SK-N-SH (cell line): ENCODE measurements at regions not wholly inside any gene's neighbourhood (a gene's known extent, or its start where the extent isn't known, plus 50 kb on each side); places are given as distances from the start of the nearest gene placed in this dataset.

ENCODE experiments used
- CTCF ChIA-PET: fragments of 300-600, 350-600 bp; formaldehyde crosslinking; extraction: SDS; loops from one replicate; lab custom pipeline; 2021; lab: Yijun Ruan, JAX
- POLR2A ChIA-PET: fragments of 350-600 bp; sonication (Branson Sonifier 250); formaldehyde crosslinking; extraction: SDS; loops from one replicate; lab custom pipeline; 2020; ENCODE audit warnings: antibody characterized with exemption, inconsistent platforms; lab: Yijun Ruan, JAX
- DNase-seq: peaks from one replicate; pipeline ENCODE4 v3.0.0; 2012
- H2AFZ ChIP-seq: fragments of 200-600 bp; sonication (generic); 2 replicates; pipeline ENCODE4 v1.8.1; 2016; ENCODE audit warnings: antibody characterized with exemption, mild to moderate bottlenecking, low read depth
- H3F3A ChIP-seq: fragments of 200-600 bp; sonication (generic); replicated peaks from 2 replicates; pipeline ENCODE3; 2016; ENCODE audit warnings: antibody characterized with exemption, mild to moderate bottlenecking; ENCODE audit not compliant: insufficient read depth
- H3K27ac ChIP-seq, 2 experiments: fragments of 200-500 bp in 1 of 2; fragments of 200-600 bp in 1 of 2; sonication (Bioruptor generic) in 1 of 2; sonication (generic), shearing (Covaris generic) in 1 of 2; 2 replicates each; pipeline versions ENCODE4 v1.5.1 to v1.6.1; 2014 to 2016; ENCODE audit warnings: low read depth in 2 of 2, inconsistent platforms in 1 of 2, low read length in 1 of 2, mild to moderate bottlenecking in 1 of 2, mixed read lengths in 1 of 2
- H3K27me3 ChIP-seq: fragments of 200-600 bp; sonication (generic), shearing (Covaris generic); 2 replicates; pipeline ENCODE4 v1.6.1; 2016; ENCODE audit warnings: mixed run types; ENCODE audit not compliant: insufficient read depth
- H3K36me3 ChIP-seq, 2 experiments: fragments of 200-500 bp in 1 of 2; fragments of 200-600 bp in 1 of 2; sonication (Bioruptor generic) in 1 of 2; sonication (generic) in 1 of 2; replicated peaks in 1 of 2; 2 replicates each; pipeline versions ENCODE3 to v1.5.1; 2014 to 2016; ENCODE audit warnings: low read length in 1 of 2, mild to moderate bottlenecking in 1 of 2; ENCODE audit not compliant: insufficient read depth in 2 of 2, control insufficient read depth in 1 of 2
- H3K4me1 ChIP-seq, 2 experiments: fragments of 200-500 bp in 1 of 2; fragments of 200-600 bp in 1 of 2; sonication (Bioruptor generic) in 1 of 2; sonication (generic), shearing (Covaris generic) in 1 of 2; 2 replicates each; pipeline versions ENCODE4 v1.5.1 to v1.6.1; 2014 to 2016; ENCODE audit warnings: low read depth in 1 of 2, low read length in 1 of 2, mixed run types in 1 of 2; ENCODE audit not compliant: insufficient read depth in 2 of 2, control insufficient read depth in 1 of 2
- H3K4me2 ChIP-seq: fragments of 200-600 bp; sonication (generic), shearing (Covaris generic); 2 replicates; pipeline ENCODE4 v1.6.1; 2017; ENCODE audit warnings: mixed run types
- H3K4me3 ChIP-seq, 2 experiments: fragments of 200-500 bp in 1 of 2; fragments of 200-600 bp in 1 of 2; sonication (Bioruptor generic) in 1 of 2; sonication (generic), shearing (Covaris generic) in 1 of 2; 2 replicates each; pipeline versions ENCODE4 v1.5.1 to v1.8.1; 2014 to 2016; ENCODE audit warnings: low read depth in 2 of 2, inconsistent platforms in 1 of 2, low read length in 1 of 2, mild to moderate bottlenecking in 1 of 2, mixed read lengths in 1 of 2, moderate library complexity in 1 of 2
- H3K79me2 ChIP-seq: fragments of 200-600 bp; sonication (generic); 2 replicates; pipeline ENCODE4 v1.8.1; 2017; ENCODE audit warnings: mild to moderate bottlenecking; ENCODE audit not compliant: insufficient read depth
- H3K9ac ChIP-seq: fragments of 200-600 bp; sonication (generic); 2 replicates; pipeline ENCODE4 v1.6.1; 2017; ENCODE audit warnings: mixed run types
- H3K9me2 ChIP-seq: fragments of 200-600 bp; sonication (generic); 2 replicates; pipeline ENCODE4 v1.6.1; 2017; ENCODE audit warnings: mixed run types
- H3K9me3 ChIP-seq: fragments of 200-600 bp; sonication (generic); 2 replicates; pipeline ENCODE4 v1.6.1; 2017; ENCODE audit warnings: mixed run types, mild to moderate bottlenecking, moderate library complexity
- H4K20me1 ChIP-seq: fragments of 200-600 bp; sonication (generic); 2 replicates; pipeline ENCODE4 v1.6.1; 2017; ENCODE audit warnings: mild to moderate bottlenecking, mixed run types; ENCODE audit not compliant: insufficient read depth
- ELF1 ChIP-seq: IDR thresholded peaks from 2 replicates; pipeline ENCODE4 v1.4.0; 2012
- FOSL2 ChIP-seq: IDR thresholded peaks from 2 replicates; pipeline ENCODE4 v1.4.0; 2012; ENCODE audit warnings: low read depth, mild to moderate bottlenecking, moderate library complexity, borderline replicate concordance
- FOXM1 ChIP-seq: IDR thresholded peaks from 2 replicates; pipeline ENCODE4 v1.4.0; 2012; ENCODE audit warnings: low read depth, mild to moderate bottlenecking
- JUND ChIP-seq: IDR thresholded peaks from 2 replicates; pipeline ENCODE4 v1.4.0; 2012
- MEF2A ChIP-seq: IDR thresholded peaks from 2 replicates; pipeline ENCODE4 v1.4.0; 2012; ENCODE audit warnings: low read depth, borderline replicate concordance
- MXI1 ChIP-seq: IDR thresholded peaks from 2 replicates; pipeline ENCODE4 v1.6.1; 2012; ENCODE audit warnings: mild to moderate bottlenecking, low read depth, low read length, improper control_type of control experiment
- NRF1 ChIP-seq: IDR thresholded peaks from 2 replicates; pipeline ENCODE4 v1.6.1; 2012; ENCODE audit warnings: low read depth, mild to moderate bottlenecking, low read length
- RFX5 ChIP-seq: IDR thresholded peaks from 2 replicates; pipeline ENCODE4 v1.6.1; 2012; ENCODE audit warnings: mild to moderate bottlenecking, improper control_type of control experiment, low read length
- WGBS: methylation state at CpG from one replicate; pipeline ENCODE4 v1.1.6; 2017; ENCODE audit warnings: low lambda C conversion rate; 5-methylcytosine and 5-hydroxymethylcytosine counted together
- TF ChIP-seq, protein P1 (sequence below): IDR thresholded peaks from 2 replicates; pipeline ENCODE4 v1.4.0; 2012; ENCODE audit warnings: low read depth
- TF ChIP-seq, protein P2 (sequence below): fragments of 150-350 bp; IDR thresholded peaks from 2 replicates; pipeline ENCODE4 v1.6.1; 2016; ENCODE audit warnings: mild to moderate bottlenecking, low read depth, low read length
- TF ChIP-seq, protein P3 (sequence below): IDR thresholded peaks from 2 replicates; pipeline ENCODE4; 2012
- TF ChIP-seq, protein P4 (sequence below): fragments of 200-600 bp; sonication (generic); IDR thresholded peaks from 2 replicates; pipeline ENCODE4 v1.6.1; 2017; ENCODE audit warnings: antibody characterized with exemption, mild to moderate bottlenecking, moderate library complexity
- TF ChIP-seq, protein P5 (sequence below): fragments of 150-350 bp; IDR thresholded peaks from 2 replicates; pipeline ENCODE4 v1.6.1; 2017; ENCODE audit warnings: antibody characterized with exemption, low read length, low read depth, borderline replicate concordance

DNA sequence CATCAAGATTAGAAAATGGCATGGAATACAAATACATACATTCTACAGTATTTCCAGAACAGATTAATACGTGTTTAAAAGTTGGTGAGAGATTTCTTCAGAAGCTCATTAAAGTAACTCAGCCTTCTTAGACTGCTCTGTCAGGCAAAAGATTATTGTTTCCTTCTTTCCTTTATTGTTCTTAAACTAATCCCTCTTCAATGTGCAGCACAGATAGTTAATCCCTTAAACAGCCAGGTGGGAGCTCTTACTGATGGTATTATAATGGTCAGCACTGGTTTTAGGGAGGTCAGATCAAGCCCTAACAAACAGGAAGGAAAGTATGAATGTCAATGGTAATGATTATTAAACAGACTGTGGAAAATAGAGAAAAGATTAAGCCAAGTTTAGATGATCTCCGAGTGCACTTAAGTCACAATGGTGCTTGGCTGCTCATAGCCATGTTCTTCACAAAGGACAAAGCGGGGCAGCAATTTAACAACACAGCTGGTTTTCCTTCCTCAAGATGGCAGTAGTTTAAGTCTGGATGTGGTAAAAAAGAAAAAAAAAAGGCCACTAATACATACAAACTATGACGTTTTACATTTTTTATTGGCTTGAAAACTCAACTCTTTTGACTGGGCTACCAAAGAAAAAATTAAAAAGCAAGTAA lies 992.6 kb downstream of the PCDH9 start:
- 85% methylated on average over 4 of the region's 4 CpGs for WGBS
- H3K9me3 ChIP-seq = no peaks in the 10 kb centered on the region
- no peaks in the 10 kb centered on the region for H3K36me3 ChIP-seq
- POLR2A ChIA-PET = no interaction called here
- no peak overlapping the region for H2AFZ ChIP-seq
- H3K27me3 ChIP-seq = no peaks in the 10 kb centered on the region
- no peaks in the 10 kb centered on the region for H3K9me2 ChIP-seq
- H3K4me2 ChIP-seq = no peak overlapping the region
- no peaks in the 10 kb centered on the region for H3F3A ChIP-seq
- H3K4me3 ChIP-seq = no peak overlapping the region
- no peak overlapping the region for H3K9ac ChIP-seq
- no peak for DNase-seq
- no peak overlapping the region for H3K27ac ChIP-seq
- no peak for TF ChIP-seq NRF1
- no peak for TF ChIP-seq FOSL2
- TF ChIP-seq JUND = no peak
- no peak for TF ChIP-seq RFX5
- TF ChIP-seq, protein P1, sequence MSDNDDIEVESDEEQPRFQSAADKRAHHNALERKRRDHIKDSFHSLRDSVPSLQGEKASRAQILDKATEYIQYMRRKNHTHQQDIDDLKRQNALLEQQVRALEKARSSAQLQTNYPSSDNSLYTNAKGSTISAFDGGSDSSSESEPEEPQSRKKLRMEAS = no peak
- TF ChIP-seq, protein P2, sequence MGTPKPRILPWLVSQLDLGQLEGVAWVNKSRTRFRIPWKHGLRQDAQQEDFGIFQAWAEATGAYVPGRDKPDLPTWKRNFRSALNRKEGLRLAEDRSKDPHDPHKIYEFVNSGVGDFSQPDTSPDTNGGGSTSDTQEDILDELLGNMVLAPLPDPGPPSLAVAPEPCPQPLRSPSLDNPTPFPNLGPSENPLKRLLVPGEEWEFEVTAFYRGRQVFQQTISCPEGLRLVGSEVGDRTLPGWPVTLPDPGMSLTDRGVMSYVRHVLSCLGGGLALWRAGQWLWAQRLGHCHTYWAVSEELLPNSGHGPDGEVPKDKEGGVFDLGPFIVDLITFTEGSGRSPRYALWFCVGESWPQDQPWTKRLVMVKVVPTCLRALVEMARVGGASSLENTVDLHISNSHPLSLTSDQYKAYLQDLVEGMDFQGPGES = no peak
- TF ChIP-seq, protein P3, sequence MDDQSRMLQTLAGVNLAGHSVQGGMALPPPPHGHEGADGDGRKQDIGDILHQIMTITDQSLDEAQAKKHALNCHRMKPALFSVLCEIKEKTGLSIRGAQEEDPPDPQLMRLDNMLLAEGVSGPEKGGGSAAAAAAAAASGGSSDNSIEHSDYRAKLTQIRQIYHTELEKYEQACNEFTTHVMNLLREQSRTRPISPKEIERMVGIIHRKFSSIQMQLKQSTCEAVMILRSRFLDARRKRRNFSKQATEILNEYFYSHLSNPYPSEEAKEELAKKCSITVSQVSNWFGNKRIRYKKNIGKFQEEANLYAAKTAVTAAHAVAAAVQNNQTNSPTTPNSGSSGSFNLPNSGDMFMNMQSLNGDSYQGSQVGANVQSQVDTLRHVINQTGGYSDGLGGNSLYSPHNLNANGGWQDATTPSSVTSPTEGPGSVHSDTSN = no peak
- TF ChIP-seq, protein P4, sequence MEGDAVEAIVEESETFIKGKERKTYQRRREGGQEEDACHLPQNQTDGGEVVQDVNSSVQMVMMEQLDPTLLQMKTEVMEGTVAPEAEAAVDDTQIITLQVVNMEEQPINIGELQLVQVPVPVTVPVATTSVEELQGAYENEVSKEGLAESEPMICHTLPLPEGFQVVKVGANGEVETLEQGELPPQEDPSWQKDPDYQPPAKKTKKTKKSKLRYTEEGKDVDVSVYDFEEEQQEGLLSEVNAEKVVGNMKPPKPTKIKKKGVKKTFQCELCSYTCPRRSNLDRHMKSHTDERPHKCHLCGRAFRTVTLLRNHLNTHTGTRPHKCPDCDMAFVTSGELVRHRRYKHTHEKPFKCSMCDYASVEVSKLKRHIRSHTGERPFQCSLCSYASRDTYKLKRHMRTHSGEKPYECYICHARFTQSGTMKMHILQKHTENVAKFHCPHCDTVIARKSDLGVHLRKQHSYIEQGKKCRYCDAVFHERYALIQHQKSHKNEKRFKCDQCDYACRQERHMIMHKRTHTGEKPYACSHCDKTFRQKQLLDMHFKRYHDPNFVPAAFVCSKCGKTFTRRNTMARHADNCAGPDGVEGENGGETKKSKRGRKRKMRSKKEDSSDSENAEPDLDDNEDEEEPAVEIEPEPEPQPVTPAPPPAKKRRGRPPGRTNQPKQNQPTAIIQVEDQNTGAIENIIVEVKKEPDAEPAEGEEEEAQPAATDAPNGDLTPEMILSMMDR = no peak
- TF ChIP-seq MXI1 = no peak
- TF ChIP-seq FOXM1 = no peak
- TF ChIP-seq, protein P5, sequence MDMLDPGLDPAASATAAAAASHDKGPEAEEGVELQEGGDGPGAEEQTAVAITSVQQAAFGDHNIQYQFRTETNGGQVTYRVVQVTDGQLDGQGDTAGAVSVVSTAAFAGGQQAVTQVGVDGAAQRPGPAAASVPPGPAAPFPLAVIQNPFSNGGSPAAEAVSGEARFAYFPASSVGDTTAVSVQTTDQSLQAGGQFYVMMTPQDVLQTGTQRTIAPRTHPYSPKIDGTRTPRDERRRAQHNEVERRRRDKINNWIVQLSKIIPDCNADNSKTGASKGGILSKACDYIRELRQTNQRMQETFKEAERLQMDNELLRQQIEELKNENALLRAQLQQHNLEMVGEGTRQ = no peak
- TF ChIP-seq ELF1 = no peak
- TF ChIP-seq MEF2A = no peak
- TF ChIP-seq, all 33 proteins: peak for 0
- Histone ChIP-seq H3K4me1 (no peaks in the 10 kb centered on the region), H3K79me2 (no peaks in the 10 kb centered on the region), H4K20me1 (no peaks in the 10 kb centered on the region)
- CTCF ChIA-PET = interaction anchor here (0.7 kb wide), 1 partner anchor 47 kb away, joined by 3 read pairs; no protein-coding TSS in a partner anchor
